Activated naive CD4-positive, alpha-beta T cell treated with anti-CD3 and anti-CD28 coated beads, Interleukin-2, amount 10 ng/mL, durations not matched to agents 7 days and 5 days (primary cell): ENCODE measurements at regions not wholly inside any gene's neighbourhood (a gene's known extent, or its start where the extent isn't known, plus 50 kb on each side); places are given as distances from the start of the nearest gene placed in this dataset.

Experiments used
- CTCF ChIA-PET: fragments of 350-600 bp; sonication (Branson Sonifier 250); formaldehyde crosslinking; loops from one replicate; lab custom pipeline; 2021; ENCODE audit warnings: antibody characterized with exemption; lab: Charles Lee
- DNase-seq: peaks from one replicate; pipeline ENCODE4 v3.0.0-alpha.2; 2020
- H3K27ac Mint-ChIP-seq: one replicate; pipeline ENCODE4 v1.8.0; 2021; ENCODE audit warnings: mild to moderate bottlenecking, moderate library complexity, mixed read lengths
- H3K27me3 Mint-ChIP-seq: one replicate; pipeline ENCODE4 v1.8.0; 2021; ENCODE audit warnings: mild to moderate bottlenecking, mixed read lengths
- H3K36me3 Mint-ChIP-seq: one replicate; pipeline ENCODE4 v1.8.0; 2021; ENCODE audit warnings: mixed read lengths
- H3K4me1 Mint-ChIP-seq: one replicate; pipeline ENCODE4 v1.8.0; 2021; ENCODE audit warnings: mixed read lengths
- H3K4me3 Mint-ChIP-seq: one replicate; pipeline ENCODE4 v1.8.0; 2021; ENCODE audit warnings: mild to moderate bottlenecking, moderate library complexity, mixed read lengths
- H3K9me3 Mint-ChIP-seq: one replicate; pipeline ENCODE4 v1.8.0; 2021; ENCODE audit warnings: mixed read lengths

DNA sequence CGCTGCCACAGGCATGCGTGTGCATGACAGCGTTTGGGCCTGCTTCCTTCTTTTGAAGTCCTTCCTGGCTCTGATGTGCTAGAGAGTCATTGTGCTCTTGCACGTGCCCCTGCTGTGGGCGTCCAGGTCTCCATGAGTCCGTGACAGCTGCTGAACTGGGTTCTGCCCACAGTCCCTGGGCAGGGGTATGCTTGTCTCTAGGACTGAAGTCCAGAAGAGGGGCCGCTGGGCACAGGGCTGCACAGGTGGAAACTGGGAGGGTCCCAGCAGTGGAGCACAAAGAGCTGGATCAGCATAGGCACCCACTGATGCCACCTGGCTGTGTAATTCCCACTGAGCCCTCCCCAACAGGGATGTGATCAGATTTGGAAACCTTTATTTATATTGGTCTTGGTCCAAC lies 169.4 kb downstream of the IRX2 start:
- Mint-ChIP-seq H3K9me3 (peaks cover 9% of the 10 kb centered on the region), H3K36me3 (no peaks in the 10 kb centered on the region), H3K27me3 (no peaks in the 10 kb centered on the region), H3K27ac (no peak overlapping the region), H3K4me3 (no peak overlapping the region), H3K4me1 (no peaks in the 10 kb centered on the region)
- DNase-seq = no peak
- CTCF ChIA-PET = no interaction called here

DNA sequence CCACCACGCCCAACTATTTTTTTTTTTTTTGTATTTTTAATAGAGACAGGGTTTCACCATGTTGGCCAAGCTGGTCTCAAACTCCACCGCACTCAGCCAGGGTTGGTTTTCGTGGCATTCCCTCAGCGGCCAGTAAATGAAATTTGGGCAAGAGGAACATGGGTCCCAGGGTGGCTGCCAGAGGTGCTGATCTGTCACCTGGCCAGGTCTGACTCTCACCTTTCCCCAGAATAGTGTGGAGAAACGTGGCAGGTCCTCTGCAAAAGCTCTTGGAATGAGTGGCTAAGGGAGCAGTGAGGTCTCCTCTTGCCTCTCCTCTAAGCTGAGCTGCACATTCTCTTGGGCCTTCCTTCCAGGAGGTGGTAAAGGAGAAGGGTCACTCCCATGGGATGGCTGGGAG lies 170.1 kb downstream of the IRX2 start:
- H3K27me3 Mint-ChIP-seq = no peaks in the 10 kb centered on the region
- peaks cover 6% of the 10 kb centered on the region for H3K9me3 Mint-ChIP-seq
- H3K4me3 Mint-ChIP-seq = no peak overlapping the region
- H3K4me1 Mint-ChIP-seq = no peaks in the 10 kb centered on the region
- H3K27ac Mint-ChIP-seq = no peak overlapping the region
- CTCF ChIA-PET = no interaction called here
- DNase-seq = no peak
- H3K36me3 Mint-ChIP-seq = no peaks in the 10 kb centered on the region

DNA sequence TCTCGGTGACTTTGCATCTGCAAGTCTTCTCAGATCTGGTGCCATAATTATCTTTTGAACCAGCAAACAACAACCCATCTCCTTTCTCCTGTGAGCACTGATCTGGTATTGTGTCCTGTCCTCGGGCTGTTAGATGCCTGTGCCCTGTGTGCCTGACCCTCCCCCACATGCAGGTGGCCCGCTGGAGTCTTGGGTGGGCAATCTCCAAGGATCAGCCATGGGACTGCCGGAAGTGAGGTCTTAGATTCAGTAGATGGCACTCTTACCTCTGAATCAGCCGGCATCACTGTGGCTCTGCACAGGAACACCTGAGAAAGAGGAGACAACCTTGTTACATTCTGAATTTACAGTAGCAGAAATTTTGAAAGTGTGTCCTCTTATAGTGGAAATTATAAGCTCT lies 172.4 kb downstream of the IRX2 start:
- Mint-ChIP-seq H3K27me3 (no peaks in the 10 kb centered on the region), H3K9me3 (peaks cover 4% of the 10 kb centered on the region), H3K36me3 (no peaks in the 10 kb centered on the region), H3K27ac (no peak overlapping the region), H3K4me3 (no peak overlapping the region), H3K4me1 (no peaks in the 10 kb centered on the region)
- no peak for DNase-seq
- CTCF ChIA-PET = no interaction called here

DNA sequence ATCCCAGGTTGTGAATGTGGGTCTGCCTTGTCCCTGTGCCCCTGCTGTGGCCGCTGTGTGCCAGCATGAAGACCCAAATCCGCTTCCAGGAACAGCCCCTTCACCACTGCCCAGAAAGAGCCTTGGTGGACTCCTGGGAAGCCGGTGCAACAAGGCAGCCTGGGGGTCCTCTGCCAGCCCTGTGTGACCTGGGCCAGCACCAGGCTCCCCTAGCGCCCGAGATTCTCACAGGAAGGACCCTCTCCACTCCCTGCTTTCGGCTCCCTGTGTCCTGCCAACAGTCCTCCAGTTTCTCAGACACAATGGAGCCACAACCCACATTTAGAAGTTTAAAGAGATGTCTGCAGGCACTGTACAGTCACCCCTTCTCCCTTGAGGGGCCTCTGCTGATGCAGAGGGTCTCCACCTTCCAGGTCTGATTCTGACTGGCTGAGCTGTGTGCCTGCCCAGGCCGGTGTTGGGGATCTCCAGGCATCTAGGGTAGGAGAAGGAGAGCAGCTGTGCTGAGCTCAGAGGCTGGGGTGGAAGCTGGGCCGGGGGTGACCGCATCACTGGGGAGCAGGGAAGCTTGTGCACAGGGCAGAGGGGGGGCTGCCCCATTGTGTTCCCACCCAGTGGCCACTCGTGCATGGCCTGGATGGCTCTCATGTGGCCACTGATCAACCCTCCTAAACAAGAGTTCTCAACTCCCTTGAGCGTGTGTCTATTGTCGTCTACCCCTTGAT lies 174.0 kb downstream of the IRX2 start:
- Mint-ChIP-seq H3K27ac (no peak overlapping the region), H3K4me1 (no peaks in the 10 kb centered on the region), H3K27me3 (no peaks in the 10 kb centered on the region), H3K36me3 (no peaks in the 10 kb centered on the region), H3K9me3 (peaks cover 4% of the 10 kb centered on the region), H3K4me3 (no peak overlapping the region)
- CTCF ChIA-PET = no interaction called here
- no peak for DNase-seq

DNA sequence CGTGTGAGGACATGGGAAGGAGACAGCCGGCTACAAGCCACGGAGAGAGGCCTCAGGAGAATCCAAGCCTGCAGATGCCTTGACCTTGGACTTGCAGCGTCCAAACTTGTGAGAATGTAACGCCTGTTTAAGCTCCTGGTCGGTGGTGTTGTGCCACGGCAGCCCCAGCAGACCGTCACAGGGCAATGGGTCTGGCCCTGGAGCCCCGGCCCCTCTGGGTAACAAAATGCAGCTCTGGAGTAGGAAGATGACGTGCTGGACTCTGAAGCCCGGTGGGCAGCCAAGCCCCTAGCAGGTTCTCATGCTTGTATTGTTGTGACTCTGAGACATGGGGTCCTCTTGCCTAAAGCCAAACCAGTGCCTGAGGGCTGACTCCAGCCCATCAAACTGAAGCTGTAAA lies 174.7 kb downstream of the IRX2 start:
- Mint-ChIP-seq H3K36me3 (no peaks in the 10 kb centered on the region), H3K4me3 (no peak overlapping the region), H3K27me3 (no peaks in the 10 kb centered on the region), H3K4me1 (no peaks in the 10 kb centered on the region), H3K9me3 (peaks cover 2% of the 10 kb centered on the region), H3K27ac (no peak overlapping the region)
- DNase-seq = no peak
- CTCF ChIA-PET = no interaction called here

DNA sequence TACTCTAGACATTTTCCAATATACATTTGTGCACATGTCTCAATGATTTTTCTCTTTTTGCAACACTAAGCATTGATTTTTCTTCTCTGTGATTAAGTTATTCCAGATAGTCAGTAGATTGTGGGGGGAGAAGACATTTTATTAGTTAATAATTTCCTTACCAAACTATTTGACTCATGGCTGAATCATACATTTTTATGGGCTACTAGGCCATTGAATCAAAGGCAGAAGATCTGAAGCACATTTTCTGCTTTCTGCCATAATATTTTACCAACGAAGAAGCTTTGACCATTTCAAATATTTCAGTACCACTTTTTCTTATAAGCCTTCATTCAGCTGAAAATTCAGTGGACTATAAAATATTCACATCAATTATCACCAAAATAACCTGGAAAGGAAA lies 175.6 kb downstream of the IRX2 start:
- H3K4me1 Mint-ChIP-seq = no peaks in the 10 kb centered on the region
- no peak for DNase-seq
- H3K36me3 Mint-ChIP-seq = no peaks in the 10 kb centered on the region
- no peaks in the 10 kb centered on the region for H3K27me3 Mint-ChIP-seq
- H3K9me3 Mint-ChIP-seq = no peaks in the 10 kb centered on the region
- H3K27ac Mint-ChIP-seq = no peak overlapping the region
- H3K4me3 Mint-ChIP-seq = no peak overlapping the region
- CTCF ChIA-PET = no interaction called here

DNA sequence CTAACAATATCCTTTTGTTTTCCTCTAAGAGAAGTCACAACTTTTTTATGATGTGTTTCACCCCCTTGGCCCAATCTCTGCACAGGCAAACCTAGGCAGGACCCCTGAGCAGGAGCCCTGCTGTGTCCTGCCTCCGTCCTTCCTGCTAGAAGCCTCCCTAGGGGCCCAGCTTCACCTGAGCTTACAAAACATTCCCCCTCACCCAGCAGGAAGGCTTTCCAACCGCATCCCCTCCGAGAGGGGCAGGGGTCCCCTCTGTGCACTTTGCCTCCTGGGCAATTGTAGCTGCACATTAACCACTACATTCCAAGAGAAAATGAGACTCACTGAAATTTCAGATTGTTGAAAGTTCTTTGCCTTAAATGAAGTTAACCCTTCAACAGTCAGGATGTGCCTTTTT lies 176.2 kb downstream of the IRX2 start:
- H3K27ac Mint-ChIP-seq = no peak overlapping the region
- no peak for DNase-seq
- no peaks in the 10 kb centered on the region for H3K9me3 Mint-ChIP-seq
- H3K4me1 Mint-ChIP-seq = no peaks in the 10 kb centered on the region
- CTCF ChIA-PET = no interaction called here
- H3K27me3 Mint-ChIP-seq = no peaks in the 10 kb centered on the region
- H3K36me3 Mint-ChIP-seq = no peaks in the 10 kb centered on the region
- no peak overlapping the region for H3K4me3 Mint-ChIP-seq

DNA sequence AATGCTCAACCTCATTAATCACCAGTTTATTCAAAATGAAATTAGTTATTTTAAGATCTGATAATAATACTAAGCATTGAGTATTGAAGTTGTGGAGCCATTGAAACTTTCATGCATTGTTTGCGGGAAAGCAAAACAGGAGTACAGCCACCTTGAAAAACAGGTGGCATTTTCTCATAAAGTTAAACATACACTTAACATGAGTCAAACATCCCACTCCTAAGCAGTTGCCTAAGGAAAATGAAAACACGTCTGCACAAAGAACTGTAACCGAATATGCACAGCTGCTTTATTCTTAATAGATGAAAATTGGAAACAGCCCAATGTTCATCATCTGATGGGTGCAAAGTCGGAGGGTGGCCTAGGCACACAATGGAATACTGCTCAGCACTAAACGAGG lies 177.3 kb downstream of the IRX2 start:
- Mint-ChIP-seq H3K4me3 (no peak overlapping the region), H3K36me3 (no peaks in the 10 kb centered on the region), H3K4me1 (no peaks in the 10 kb centered on the region), H3K27ac (no peak overlapping the region), H3K9me3 (no peaks in the 10 kb centered on the region), H3K27me3 (no peaks in the 10 kb centered on the region)
- DNase-seq = no peak
- CTCF ChIA-PET = no interaction called here

DNA sequence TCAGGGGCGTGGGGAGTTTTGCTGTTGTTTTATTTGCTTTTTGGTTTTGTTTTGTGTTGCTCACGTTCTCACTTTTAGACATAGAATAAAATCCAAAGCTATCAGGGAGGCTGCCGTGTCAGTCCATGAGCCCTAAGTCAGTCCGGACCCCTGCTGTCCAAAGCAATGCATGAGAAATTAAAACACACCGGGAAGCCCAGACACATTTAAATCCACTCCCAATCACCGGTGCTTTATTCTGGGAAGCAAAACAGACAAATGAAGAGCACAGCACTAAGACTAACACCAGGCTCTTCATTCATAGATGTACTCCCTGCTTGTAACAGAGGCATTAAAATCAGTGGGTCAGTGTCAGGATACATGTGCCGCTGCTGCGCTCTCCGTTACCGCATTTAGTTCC lies 180.9 kb downstream of the IRX2 start:
- Mint-ChIP-seq H3K9me3 (no peaks in the 10 kb centered on the region), H3K4me1 (no peaks in the 10 kb centered on the region), H3K27me3 (no peaks in the 10 kb centered on the region), H3K27ac (no peak overlapping the region), H3K36me3 (no peaks in the 10 kb centered on the region), H3K4me3 (no peak overlapping the region)
- CTCF ChIA-PET = no interaction called here
- no peak for DNase-seq

DNA sequence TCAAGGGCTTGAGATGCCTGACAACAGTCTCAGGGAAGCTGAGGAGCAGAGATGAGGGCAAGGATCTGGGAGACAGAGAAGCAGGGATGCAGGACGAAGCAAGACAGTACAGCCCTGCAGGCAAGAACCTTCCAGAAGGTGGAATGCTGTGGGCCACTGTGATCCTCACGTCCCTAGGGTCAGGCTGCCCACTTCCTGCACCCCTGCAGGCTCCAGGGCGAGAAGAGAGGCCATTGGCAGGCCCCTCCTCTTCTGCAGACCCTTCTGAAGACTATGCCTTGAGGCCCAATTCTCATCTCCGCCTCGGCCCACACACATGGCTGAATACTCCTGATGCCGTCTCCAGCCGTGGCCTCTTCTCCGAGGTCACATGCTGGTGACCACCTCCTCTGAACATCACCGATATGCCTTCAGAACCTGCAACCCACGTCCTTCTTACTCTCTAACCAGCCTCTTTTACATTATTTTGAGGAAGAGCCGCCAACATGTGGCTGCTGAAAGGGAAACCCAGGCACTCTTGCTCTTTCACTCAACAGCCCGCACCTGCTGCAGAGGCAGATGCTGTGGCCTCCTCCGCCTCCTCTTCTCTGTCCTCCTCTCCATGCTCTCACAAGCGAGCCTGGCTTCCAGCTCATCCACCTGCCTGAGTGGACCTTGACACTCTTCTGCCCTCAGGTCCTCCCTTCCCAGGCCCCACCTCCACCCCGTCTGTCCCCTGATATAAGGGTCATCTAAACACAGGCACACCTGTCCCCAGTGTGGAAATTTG lies 181.5 kb downstream of the IRX2 start:
- Mint-ChIP-seq H3K4me1 (no peaks in the 10 kb centered on the region), H3K27ac (no peak overlapping the region), H3K4me3 (no peak overlapping the region), H3K27me3 (no peaks in the 10 kb centered on the region), H3K9me3 (no peaks in the 10 kb centered on the region), H3K36me3 (no peaks in the 10 kb centered on the region)
- DNase-seq = no peak
- CTCF ChIA-PET = no interaction called here

DNA sequence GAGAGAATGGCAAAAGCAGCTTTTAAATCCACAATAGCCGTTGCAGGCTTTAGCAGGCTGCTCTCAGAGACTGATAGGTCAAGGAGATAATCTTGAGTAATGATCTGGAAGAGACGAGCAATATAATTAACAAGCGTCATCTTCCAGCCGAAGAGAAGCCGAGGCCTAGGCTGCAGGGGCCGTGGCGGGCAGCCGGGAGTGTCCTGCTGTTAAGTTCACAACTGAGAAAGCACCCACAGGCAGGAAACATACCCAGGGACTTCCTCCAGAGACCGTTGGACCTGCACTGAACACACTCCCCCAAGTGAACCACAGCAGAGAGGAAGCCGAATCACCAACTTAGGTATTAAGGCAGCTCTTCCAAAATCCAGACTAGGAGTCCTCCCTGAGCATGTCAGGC lies 182.3 kb downstream of the IRX2 start:
- no peaks in the 10 kb centered on the region for H3K27me3 Mint-ChIP-seq

DNA sequence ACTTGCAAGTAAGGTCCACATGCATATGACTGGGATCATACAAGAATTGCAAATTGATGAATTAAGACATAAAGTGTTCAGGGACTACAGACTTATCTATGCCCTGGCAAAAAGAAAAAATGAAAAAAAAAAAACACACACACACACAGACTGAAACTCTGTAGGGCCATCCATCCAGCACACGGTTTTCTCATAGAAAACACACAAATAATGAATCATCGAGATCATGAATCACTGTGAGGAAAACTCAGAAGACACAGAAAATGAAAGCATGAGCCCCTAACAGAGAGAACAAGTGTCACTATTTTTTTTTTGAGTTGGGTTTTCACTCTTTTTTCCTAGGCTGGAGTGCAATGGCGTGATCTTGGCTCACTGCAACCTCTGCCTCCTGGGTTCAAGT lies 185.2 kb downstream of the IRX2 start:
- Mint-ChIP-seq H3K9me3 (peaks cover 6% of the 10 kb centered on the region), H3K4me3 (no peak overlapping the region), H3K36me3 (no peaks in the 10 kb centered on the region), H3K27ac (no peak overlapping the region), H3K4me1 (no peaks in the 10 kb centered on the region), H3K27me3 (no peaks in the 10 kb centered on the region)
- CTCF ChIA-PET = no interaction called here
- no peak for DNase-seq

More for the DNA sequence above, 182.3 kb downstream of the IRX2 start:
- H3K4me3 Mint-ChIP-seq = no peak overlapping the region
- no peaks in the 10 kb centered on the region for H3K4me1 Mint-ChIP-seq
- CTCF ChIA-PET = no interaction called here
- no peak overlapping the region for H3K27ac Mint-ChIP-seq
- H3K36me3 Mint-ChIP-seq = no peaks in the 10 kb centered on the region
- DNase-seq = no peak
- no peaks in the 10 kb centered on the region for H3K9me3 Mint-ChIP-seq

DNA sequence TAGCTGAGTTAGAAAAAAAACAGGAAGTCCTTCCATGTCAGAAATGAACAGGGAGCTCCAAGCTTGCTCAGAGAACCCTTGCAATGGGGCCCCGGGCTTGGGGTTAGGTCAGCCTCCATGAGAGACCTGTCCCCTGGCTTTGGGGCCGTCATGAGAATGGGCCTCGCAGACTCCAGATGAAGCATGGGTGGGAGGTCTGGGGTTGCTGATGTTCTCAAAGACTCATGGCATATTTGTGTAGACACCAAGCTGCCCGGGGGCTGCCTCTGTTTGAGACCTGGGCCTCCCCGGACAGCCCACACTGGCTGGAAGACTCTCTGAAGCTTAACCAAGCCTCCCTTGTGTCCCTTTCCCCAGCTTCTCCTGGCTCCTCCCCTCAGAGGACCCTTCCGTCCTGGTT lies 186.3 kb downstream of the IRX2 start:
- Mint-ChIP-seq H3K36me3 (no peaks in the 10 kb centered on the region), H3K9me3 (peaks cover 7% of the 10 kb centered on the region), H3K27me3 (no peaks in the 10 kb centered on the region), H3K4me1 (no peaks in the 10 kb centered on the region), H3K27ac (no peak overlapping the region), H3K4me3 (no peak overlapping the region)
- no peak for DNase-seq
- CTCF ChIA-PET = no interaction called here

DNA sequence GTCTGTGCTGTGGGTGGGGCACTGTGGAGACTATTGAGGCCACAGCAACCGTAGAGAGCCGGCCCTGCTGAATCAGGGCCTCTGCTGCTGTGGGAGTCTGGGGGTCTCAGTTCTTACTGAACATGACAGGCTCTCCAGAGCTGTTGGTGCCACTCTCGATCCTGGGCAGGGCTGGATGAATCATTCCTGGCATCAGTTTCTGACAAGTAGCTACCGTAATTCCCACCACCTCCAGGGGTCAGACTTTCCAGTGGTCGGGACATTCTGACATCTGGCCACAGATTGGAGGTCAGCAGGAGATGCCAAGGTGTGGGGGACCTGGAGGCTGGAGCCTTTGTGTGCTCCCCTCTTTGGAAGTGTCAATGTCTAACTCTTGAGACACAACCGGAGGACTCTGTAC lies 188.4 kb downstream of the IRX2 start:
- Mint-ChIP-seq H3K27ac (no peak overlapping the region), H3K4me1 (no peaks in the 10 kb centered on the region), H3K27me3 (no peaks in the 10 kb centered on the region), H3K36me3 (no peaks in the 10 kb centered on the region), H3K4me3 (no peak overlapping the region), H3K9me3 (peaks cover 10% of the 10 kb centered on the region)
- no peak for DNase-seq
- CTCF ChIA-PET = no interaction called here

DNA sequence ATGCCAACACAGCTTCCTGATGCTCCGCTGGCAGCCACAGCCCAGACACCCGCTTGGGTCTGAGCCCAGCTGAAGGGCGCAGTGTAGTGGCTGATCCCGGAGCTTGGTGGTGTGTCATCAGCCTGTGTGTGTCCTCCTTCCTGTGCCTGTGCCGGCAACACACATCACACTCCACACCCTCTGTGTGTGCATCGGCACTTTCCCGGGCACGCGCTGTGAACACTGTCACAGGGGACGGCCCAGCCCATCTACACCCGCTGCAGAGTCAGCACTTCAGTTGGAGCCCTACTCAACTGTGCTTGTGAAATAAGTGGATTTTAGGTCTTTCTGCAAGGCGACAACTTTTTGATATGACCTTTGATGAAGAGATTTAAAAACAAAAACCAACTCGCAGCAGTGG lies 189.4 kb downstream of the IRX2 start:
- Mint-ChIP-seq H3K36me3 (no peaks in the 10 kb centered on the region), H3K27ac (no peak overlapping the region), H3K9me3 (peaks cover 10% of the 10 kb centered on the region), H3K27me3 (no peaks in the 10 kb centered on the region), H3K4me3 (no peak overlapping the region), H3K4me1 (no peaks in the 10 kb centered on the region)
- CTCF ChIA-PET = no interaction called here
- no peak for DNase-seq
